C4-2B (cell line): ENCODE measurements at regions not wholly inside any gene's neighbourhood (a gene's known extent, or its start where the extent isn't known, plus 50 kb on each side); places are given as distances from the start of the nearest gene placed in this dataset.

ENCODE experiments used
- H3K27ac ChIP-seq: fragments of 450-650 bp; 2 replicates; pipeline ENCODE4 v1.5.1; 2017
- ZFX ChIP-seq: fragments of 450-650 bp; IDR thresholded peaks from 2 replicates; pipeline ENCODE4 v1.6.1; 2017
- TF ChIP-seq, protein P1 (sequence below): fragments of 450-650 bp; conservative IDR thresholded peaks from 2 replicates; pipeline ENCODE4 v1.5.1; 2017; ENCODE audit warnings: mild to moderate bottlenecking

DNA sequence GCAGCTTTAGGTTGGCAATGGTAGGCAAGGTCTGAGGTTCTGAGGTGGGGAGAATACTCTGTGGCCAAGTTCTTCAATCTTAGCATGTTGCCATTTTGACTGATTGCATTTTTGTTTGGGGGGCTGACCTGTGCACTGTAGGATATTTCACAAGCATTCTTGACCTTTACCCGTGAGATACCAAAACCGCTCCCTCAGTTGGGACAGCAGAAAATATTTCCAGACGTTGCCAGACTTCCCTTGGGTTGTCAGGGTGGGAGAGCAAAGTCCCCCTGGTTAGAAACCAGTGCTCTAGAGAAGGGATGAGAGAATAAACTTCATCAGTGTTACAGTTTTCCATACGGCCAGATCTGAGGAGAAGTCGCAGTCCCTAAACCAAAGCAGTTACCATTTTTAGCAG lies 279.6 kb downstream of the TFAP2B start:
- TF ChIP-seq, protein P1, sequence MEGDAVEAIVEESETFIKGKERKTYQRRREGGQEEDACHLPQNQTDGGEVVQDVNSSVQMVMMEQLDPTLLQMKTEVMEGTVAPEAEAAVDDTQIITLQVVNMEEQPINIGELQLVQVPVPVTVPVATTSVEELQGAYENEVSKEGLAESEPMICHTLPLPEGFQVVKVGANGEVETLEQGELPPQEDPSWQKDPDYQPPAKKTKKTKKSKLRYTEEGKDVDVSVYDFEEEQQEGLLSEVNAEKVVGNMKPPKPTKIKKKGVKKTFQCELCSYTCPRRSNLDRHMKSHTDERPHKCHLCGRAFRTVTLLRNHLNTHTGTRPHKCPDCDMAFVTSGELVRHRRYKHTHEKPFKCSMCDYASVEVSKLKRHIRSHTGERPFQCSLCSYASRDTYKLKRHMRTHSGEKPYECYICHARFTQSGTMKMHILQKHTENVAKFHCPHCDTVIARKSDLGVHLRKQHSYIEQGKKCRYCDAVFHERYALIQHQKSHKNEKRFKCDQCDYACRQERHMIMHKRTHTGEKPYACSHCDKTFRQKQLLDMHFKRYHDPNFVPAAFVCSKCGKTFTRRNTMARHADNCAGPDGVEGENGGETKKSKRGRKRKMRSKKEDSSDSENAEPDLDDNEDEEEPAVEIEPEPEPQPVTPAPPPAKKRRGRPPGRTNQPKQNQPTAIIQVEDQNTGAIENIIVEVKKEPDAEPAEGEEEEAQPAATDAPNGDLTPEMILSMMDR = no peak
- no peak for TF ChIP-seq ZFX
- no peak overlapping the region for H3K27ac ChIP-seq

DNA sequence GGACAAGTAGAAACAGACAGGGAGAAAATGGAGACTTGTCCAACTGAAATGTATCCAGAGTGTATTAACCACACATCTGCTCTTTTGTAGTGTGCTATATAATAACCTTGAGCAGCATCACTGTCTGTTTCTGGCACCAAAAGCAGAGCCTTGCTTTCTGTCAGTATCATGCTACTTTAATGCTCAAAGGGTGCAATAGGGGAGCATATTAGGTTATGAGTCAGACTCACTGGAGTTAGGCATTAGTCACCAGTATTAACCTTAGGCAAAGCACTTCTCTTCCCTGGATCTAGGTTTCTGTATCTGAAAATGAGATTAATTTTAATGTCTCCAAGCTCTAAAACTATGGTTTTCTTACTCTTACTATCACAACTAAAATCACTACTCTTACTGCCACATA lies 280.1 kb downstream of the TFAP2B start:
- TF ChIP-seq ZFX = no peak
- TF ChIP-seq, protein P1 = no peak
- no peak overlapping the region for H3K27ac ChIP-seq

DNA sequence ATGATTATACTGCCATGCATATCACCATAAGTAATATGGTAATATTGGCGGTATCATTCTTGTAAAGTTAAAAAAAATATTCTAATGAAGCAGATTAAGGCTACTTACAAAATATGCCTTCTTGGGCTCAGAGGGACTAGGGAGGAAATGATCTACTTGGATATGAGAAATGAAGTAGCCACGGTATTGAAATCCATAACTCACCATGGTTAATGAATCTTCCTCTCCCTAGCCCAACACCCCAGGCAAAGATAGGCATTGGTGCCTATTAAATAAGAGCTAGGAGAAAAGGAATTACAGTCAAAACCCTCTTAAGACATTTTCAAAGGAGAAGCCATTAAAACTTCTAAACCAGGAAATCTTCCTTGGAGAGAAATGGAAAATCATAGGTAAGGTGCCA lies 280.5 kb downstream of the TFAP2B start:
- no peak overlapping the region for H3K27ac ChIP-seq
- TF ChIP-seq ZFX = no peak
- TF ChIP-seq, protein P1 = no peak

DNA sequence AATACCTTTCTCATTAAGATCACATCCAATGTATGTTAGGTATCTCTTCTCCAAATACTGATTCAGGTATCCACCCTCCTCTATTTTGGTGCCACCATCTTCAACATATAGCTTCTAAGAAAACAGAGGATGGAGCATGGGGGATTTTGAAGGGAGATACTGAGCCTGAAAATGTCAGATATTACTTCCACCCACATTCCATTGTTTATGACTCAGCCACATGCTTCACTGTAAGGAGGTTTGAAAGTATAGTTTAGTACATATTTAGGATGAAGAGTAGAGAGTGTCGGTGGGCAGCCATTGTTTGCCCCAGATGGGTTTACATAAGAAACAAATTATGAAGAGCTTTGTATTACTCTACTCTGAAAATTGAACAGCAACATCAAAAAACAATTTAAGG lies 286.7 kb downstream of the TFAP2B start:
- TF ChIP-seq ZFX = no peak
- TF ChIP-seq, protein P1 = no peak

DNA sequence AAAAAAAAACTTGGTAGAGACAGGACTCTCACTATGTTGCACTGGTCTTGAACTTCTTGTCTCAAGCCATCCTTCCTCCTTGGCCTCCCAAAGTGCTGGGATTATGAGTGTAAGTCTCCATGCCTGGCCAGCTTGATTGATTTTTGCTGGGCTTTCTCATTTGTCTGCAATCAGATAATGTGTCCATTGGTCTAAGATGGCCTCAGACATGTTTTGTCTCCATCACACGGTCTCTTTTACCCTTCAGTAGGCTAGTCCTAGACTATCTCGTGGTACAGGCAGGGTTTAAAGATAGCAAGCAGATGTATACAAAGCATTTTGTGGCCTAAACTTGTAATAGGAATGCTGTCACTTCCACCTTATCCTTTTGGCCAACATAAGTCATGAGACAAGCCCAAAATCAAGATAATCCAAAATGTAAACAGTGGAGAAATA lies 289.1 kb downstream of the TFAP2B start:
- TF ChIP-seq, protein P1 = no peak
- no peak for TF ChIP-seq ZFX
- no peak overlapping the region for H3K27ac ChIP-seq

More for the DNA sequence above, 286.7 kb downstream of the TFAP2B start:
- H3K27ac ChIP-seq = no peak overlapping the region

DNA sequence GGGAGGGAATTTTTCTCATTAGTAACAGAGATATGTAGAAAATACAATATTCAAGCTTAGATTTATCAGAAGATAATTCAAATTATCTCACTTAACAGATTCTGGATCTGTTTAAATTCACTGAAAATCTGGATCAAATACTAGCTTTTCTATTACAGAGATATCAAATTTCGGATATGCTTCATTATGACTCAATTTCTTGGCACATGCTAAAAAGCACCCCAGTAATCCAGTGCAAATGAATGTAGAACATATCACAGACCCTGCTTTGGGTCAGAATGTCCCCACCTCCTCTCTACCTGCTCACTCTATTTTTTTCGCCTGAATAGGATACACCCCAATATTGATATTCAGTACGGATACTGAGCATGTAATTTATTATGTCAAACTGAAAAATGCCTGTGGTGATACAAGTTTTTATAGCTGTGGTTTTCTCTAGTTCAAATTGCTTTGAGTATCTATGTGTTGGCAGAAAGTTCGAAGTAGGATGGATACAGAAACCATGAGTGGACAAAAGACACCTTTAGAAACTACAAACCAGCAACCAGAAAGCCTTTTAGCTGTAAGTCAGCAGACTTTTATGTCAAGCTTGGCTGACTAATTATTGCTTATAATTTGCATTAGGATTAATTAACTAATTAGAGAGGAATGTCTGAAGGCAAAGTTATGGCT lies 290.0 kb downstream of the TFAP2B start:
- no peak overlapping the region for H3K27ac ChIP-seq
- TF ChIP-seq, protein P1 = no peak
- no peak for TF ChIP-seq ZFX

DNA sequence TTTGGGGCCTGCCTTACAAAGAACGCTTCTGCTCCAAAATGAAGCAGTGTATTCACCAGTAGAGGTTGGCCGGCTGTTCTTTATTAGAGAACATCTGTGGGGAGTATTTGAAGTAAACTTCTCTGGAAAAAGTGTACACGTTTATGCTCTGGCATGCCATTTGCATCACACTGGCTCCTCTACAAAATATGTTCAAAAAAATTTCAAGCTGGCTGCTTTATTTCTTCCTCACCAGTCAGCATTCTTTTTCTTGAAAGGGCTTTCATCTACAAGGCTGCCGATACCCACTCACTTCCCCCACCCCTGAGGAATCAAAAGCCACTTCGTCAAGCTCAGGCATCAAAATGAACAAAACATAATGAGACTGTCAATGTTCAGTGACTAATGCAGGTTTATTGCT lies 294.1 kb downstream of the TFAP2B start:
- no peak overlapping the region for H3K27ac ChIP-seq
- TF ChIP-seq ZFX = no peak
- TF ChIP-seq, protein P1 = no peak
